ENCODE measurements at regions not wholly inside any gene's neighbourhood (a gene's known extent, or its start where the extent isn't known, plus 50 kb on each side); places are given as distances from the start of the nearest gene placed in this dataset.
"Not testable (repeated sequence)": the region's sequence is repeated elsewhere in the genome, so short reads cannot be mapped to it uniquely, and the experiment has no call there.

GRCh38 chr1:233824179-233824578 is 80.3 kb upstream of the SLC35F3 start:
- not testable (repeated sequence) for H3K9me3 Mint-ChIP-seq; H3K27me3 ChIP-seq (ENCODE audit: insufficient read depth); H3K4me1 Mint-ChIP-seq; H3K27me3 Mint-ChIP-seq (ENCODE audit: insufficient read depth, low read depth, poor library complexity); H3K27ac ChIP-seq (ENCODE audit: low read depth); H3K79me2 ChIP-seq (replicated peaks; ENCODE audit: insufficient read depth); H3K27ac Mint-ChIP-seq; H4K20me1 ChIP-seq (replicated peaks; ENCODE audit: insufficient read depth); H3K4me3 ChIP-seq; H2AFZ ChIP-seq; H3K36me3 Mint-ChIP-seq (ENCODE audit: low read depth); H3K4me3 Mint-ChIP-seq; H3K36me3 ChIP-seq (ENCODE audit: insufficient read depth); H3F3A ChIP-seq (replicated peaks; ENCODE audit: low read depth); H3K4me2 ChIP-seq; DNase-seq (ENCODE audit: low spot score); ATAC-seq; H3K4me1 ChIP-seq (ENCODE audit: insufficient read depth); H3K9me2 ChIP-seq (ENCODE audit: insufficient read depth)

DNA sequence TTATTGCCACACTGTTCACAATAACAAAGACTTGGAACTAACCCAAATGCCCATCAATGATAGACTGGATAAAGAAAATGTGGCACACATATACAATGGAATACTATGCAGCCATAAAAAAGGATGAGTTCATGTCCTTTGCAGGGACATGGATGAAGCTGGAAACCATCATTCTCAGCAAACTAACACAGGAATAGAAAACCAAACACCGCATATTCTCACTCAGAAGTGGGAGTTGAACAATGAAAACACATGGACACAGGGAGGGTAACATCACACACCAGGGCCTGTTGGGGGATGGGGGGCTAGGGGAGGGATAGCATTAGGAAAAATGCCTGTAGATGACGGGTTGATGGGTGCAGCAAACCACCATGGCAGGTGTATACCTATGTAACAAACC is 76.5 kb upstream of the SLC35F3 start:
- H3F3A ChIP-seq (replicated peaks; ENCODE audit: low read depth); H3K27me3 Mint-ChIP-seq (ENCODE audit: insufficient read depth, low read depth, poor library complexity); H3K27ac Mint-ChIP-seq; H3K27ac ChIP-seq (ENCODE audit: low read depth); H3K9me3 Mint-ChIP-seq; H3K4me1 ChIP-seq (ENCODE audit: insufficient read depth); H3K9me2 ChIP-seq (ENCODE audit: insufficient read depth); H3K4me2 ChIP-seq; ATAC-seq; H3K4me3 Mint-ChIP-seq; H3K27me3 ChIP-seq (ENCODE audit: insufficient read depth); H3K4me3 ChIP-seq; H3K36me3 Mint-ChIP-seq (ENCODE audit: low read depth); H2AFZ ChIP-seq; DNase-seq (ENCODE audit: low spot score); H3K36me3 ChIP-seq (ENCODE audit: insufficient read depth); H3K79me2 ChIP-seq (replicated peaks; ENCODE audit: insufficient read depth); H4K20me1 ChIP-seq (replicated peaks; ENCODE audit: insufficient read depth); H3K4me1 Mint-ChIP-seq: not testable (repeated sequence)

DNA sequence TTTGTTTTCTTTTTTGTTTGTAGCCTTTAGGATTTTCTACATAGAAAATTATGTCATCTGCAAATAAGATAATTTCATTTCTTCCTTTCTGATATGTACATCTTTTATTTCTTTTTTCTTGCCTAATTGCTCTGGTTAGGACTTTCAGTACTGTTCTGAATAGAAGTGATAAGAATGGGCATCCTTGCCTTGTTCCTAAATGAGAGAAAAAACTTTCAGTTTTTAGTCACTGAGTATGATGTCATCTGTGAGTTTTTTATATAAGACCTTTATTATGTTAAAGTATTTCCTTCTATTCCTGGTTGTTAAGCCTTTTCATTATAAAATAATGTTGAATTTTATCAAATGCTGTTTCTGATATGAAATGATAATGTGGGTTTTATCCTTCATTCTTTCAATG is 76.0 kb upstream of the SLC35F3 start:
- Mint-ChIP-seq H3K9me3 (peaks cover 5% of the 10 kb centered on the region; the same call in 2 of the 3 replicates), H3K4me3 (no peak overlapping the region), H3K4me1 (no peaks in the 10 kb centered on the region), H3K27ac (no peak overlapping the region), H3K36me3 (ENCODE audit: low read depth) (no peaks in the 10 kb centered on the region), H3K27me3 (ENCODE audit: insufficient read depth, low read depth, poor library complexity) (no peaks in the 10 kb centered on the region)
- H3K27me3 ChIP-seq (ENCODE audit: insufficient read depth): no peaks in the 10 kb centered on the region
- H3K4me1 ChIP-seq (ENCODE audit: insufficient read depth): no peaks in the 10 kb centered on the region
- no peaks in the 10 kb centered on the region for H3K79me2 ChIP-seq (replicated peaks; ENCODE audit: insufficient read depth)
- no peak overlapping the region for H3K4me2 ChIP-seq
- H3F3A ChIP-seq (replicated peaks; ENCODE audit: low read depth): no peaks in the 10 kb centered on the region
- H3K36me3 ChIP-seq (ENCODE audit: insufficient read depth): no peaks in the 10 kb centered on the region
- no peaks in the 10 kb centered on the region for H3K9me2 ChIP-seq (ENCODE audit: insufficient read depth)
- DNase-seq (ENCODE audit: low spot score): no peak
- H2AFZ ChIP-seq: no peak overlapping the region
- TF ChIP-seq POLR2AphosphoS5 (IDR thresholded peaks at IDR 0.05; ENCODE audit: low read depth): no peak
- no peak for TF ChIP-seq ZNF114 (CRISPR knock-in tag; IDR thresholded peaks at IDR 0.05)
- no peak for TF ChIP-seq EZH2 (IDR thresholded peaks at IDR 0.05; ENCODE audit: low read depth, unreplicated experiment)
- no peak for TF ChIP-seq REST (IDR thresholded peaks at IDR 0.05; ENCODE audit: unreplicated experiment)
- no peak for TF ChIP-seq STAT1 (IDR thresholded peaks at IDR 0.05; ENCODE audit: unreplicated experiment)
- no peak for TF ChIP-seq JUNB (IDR thresholded peaks at IDR 0.05; ENCODE audit: unreplicated experiment)
- TF ChIP-seq, protein P1, sequence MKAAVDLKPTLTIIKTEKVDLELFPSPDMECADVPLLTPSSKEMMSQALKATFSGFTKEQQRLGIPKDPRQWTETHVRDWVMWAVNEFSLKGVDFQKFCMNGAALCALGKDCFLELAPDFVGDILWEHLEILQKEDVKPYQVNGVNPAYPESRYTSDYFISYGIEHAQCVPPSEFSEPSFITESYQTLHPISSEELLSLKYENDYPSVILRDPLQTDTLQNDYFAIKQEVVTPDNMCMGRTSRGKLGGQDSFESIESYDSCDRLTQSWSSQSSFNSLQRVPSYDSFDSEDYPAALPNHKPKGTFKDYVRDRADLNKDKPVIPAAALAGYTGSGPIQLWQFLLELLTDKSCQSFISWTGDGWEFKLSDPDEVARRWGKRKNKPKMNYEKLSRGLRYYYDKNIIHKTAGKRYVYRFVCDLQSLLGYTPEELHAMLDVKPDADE (IDR thresholded peaks at IDR 0.05): no peak
- no peak for TF ChIP-seq CREB1 (CRISPR knock-in tag; IDR thresholded peaks at IDR 0.05; ENCODE audit: low read depth)
- no peak for TF ChIP-seq ZNF331 (CRISPR knock-in tag; IDR thresholded peaks at IDR 0.05; ENCODE audit: low read depth)
- no peak for TF ChIP-seq EZH2phosphoT487 (IDR thresholded peaks at IDR 0.05; ENCODE audit: unreplicated experiment)
- no peak for ATAC-seq
- H3K4me3 ChIP-seq: no peak overlapping the region
- no peak overlapping the region for H3K27ac ChIP-seq (ENCODE audit: low read depth)
- no peaks in the 10 kb centered on the region for H4K20me1 ChIP-seq (replicated peaks; ENCODE audit: insufficient read depth)

Measured in GM23338 (cell line).